Testis (tissue), 2 donors: ENCODE measurements at regions not wholly inside any gene's neighbourhood (a gene's known extent, or its start where the extent isn't known, plus 50 kb on each side); places are given as distances from the start of the nearest gene placed in this dataset.

ENCODE experiments used
- DNase-seq: peaks from one replicate; pipeline ENCODE4 v3.0.0-alpha.2; 2019
- H3K27ac ChIP-seq, 2 donors: fragments of 200-600 bp; sonication (generic); one replicate each; pipeline ENCODE4 v1.5.1; 2019
- H3K27me3 ChIP-seq: fragments of 200-600 bp; sonication (generic); one replicate; pipeline ENCODE4 v1.5.1; 2019
- H3K36me3 ChIP-seq: fragments of 200-600 bp; sonication (generic); one replicate; pipeline ENCODE4 v1.5.1; 2017; ENCODE audit warnings: low read depth; ENCODE audit errors: missing control alignments
- H3K4me1 ChIP-seq: fragments of 200-600 bp; sonication (generic); one replicate; pipeline ENCODE4 v1.5.1; 2019
- H3K4me3 ChIP-seq, 2 donors: fragments of 200-600 bp; sonication (generic); one replicate each; pipeline ENCODE4 v1.5.1; 2017 to 2019
- H3K9me3 ChIP-seq: fragments of 200-600 bp; sonication (generic); one replicate; pipeline ENCODE4 v1.5.1; 2017
- POLR2A ChIP-seq: fragments of 450-650 bp; IDR thresholded peaks from one replicate; pipeline ENCODE4 v1.6.1; 2017; ENCODE audit warnings: antibody characterized with exemption, mild to moderate bottlenecking, moderate library complexity
- WGBS, 2 donors: methylation state at CpG; one replicate each; pipeline ENCODE4 v1.1.5; 2018; 5-methylcytosine and 5-hydroxymethylcytosine counted together
- intact Hi-C: fragments of 100-400 bp; cut with DNase I; formaldehyde crosslinking; loops from one replicate; pipeline ENCODE4 v1.15.1; 2023; ENCODE audit warnings: low total_unique reads
- TF ChIP-seq, protein P1 (sequence below), 3 experiments: fragments of 450-650 bp in 2 of 3; fragments of 200-600 bp in 1 of 3; sonication (generic) in 1 of 3; IDR thresholded peaks; one replicate each; pipeline ENCODE4 v1.5.1; 2016 to 2019; ENCODE audit warnings: antibody characterized with exemption in 3 of 3, mild to moderate bottlenecking in 2 of 3, moderate library complexity in 1 of 3

GRCh38 chr13:26117620-26118019, 65.8 kb upstream of the SHISA2 start:
- Histone ChIP-seq H3K36me3 (no peaks in the 10 kb centered on the region), H3K27me3 (no peaks in the 10 kb centered on the region), H3K4me1 (no peaks in the 10 kb centered on the region), H3K9me3 (no peaks in the 10 kb centered on the region), H3K4me3 (no peak overlapping the region), H3K27ac (no peak overlapping the region)
- intact Hi-C loops: no loop called here
- TF ChIP-seq, protein P1, sequence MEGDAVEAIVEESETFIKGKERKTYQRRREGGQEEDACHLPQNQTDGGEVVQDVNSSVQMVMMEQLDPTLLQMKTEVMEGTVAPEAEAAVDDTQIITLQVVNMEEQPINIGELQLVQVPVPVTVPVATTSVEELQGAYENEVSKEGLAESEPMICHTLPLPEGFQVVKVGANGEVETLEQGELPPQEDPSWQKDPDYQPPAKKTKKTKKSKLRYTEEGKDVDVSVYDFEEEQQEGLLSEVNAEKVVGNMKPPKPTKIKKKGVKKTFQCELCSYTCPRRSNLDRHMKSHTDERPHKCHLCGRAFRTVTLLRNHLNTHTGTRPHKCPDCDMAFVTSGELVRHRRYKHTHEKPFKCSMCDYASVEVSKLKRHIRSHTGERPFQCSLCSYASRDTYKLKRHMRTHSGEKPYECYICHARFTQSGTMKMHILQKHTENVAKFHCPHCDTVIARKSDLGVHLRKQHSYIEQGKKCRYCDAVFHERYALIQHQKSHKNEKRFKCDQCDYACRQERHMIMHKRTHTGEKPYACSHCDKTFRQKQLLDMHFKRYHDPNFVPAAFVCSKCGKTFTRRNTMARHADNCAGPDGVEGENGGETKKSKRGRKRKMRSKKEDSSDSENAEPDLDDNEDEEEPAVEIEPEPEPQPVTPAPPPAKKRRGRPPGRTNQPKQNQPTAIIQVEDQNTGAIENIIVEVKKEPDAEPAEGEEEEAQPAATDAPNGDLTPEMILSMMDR (IDR thresholded peaks at IDR 0.05): no peak
- no peak for TF ChIP-seq POLR2A
- WGBS, 2 donors: 70 to 83% methylated on average over 5 to 6 of the region's 6 CpGs
- no peak for DNase-seq

DNA sequence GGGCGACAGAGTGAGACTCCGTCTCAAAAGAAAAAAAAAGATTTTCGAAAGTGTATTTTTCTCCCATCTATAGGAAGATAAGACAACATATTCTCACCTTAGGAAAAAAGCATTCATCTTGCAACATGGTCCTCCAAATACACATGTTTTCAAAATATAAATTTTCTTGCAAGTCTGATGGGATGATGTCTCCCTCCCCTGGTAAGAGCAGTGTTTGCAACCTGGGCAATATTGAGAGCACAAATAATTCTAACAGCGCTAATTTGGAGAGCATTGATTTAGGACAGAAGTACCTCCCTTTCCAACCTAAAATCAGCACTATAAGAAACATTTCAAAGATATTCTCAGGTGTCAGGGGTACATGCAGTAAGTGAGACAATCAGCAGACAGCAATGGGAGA, 61.0 kb upstream of the SHISA2 start:
- WGBS, 2 donors: 89 to 90% methylated on average over 4 of the region's 4 CpGs
- DNase-seq: no peak
- intact Hi-C loops: no loop called here

GRCh38 chr13:26111797-26112196, 60.0 kb upstream of the SHISA2 start:
- Histone ChIP-seq H3K36me3 (no peaks in the 10 kb centered on the region), H3K4me3 (no peak overlapping the region), H3K4me1 (no peaks in the 10 kb centered on the region), H3K27ac (no peak overlapping the region), H3K9me3 (no peaks in the 10 kb centered on the region), H3K27me3 (no peaks in the 10 kb centered on the region)
- no peak for DNase-seq
- TF ChIP-seq POLR2A: no peak
- TF ChIP-seq, protein P1 (IDR thresholded peaks at IDR 0.05): no peak
- 54% methylated on average over 6 of the region's 6 CpGs for WGBS, 2 donors
- intact Hi-C loops: no loop called here

More for the DNA sequence above, 61.0 kb upstream of the SHISA2 start:
- Histone ChIP-seq H3K4me1 (no peaks in the 10 kb centered on the region), H3K9me3 (no peaks in the 10 kb centered on the region), H3K4me3 (no peak overlapping the region), H3K36me3 (no peaks in the 10 kb centered on the region), H3K27ac (no peak overlapping the region), H3K27me3 (no peaks in the 10 kb centered on the region)
- TF ChIP-seq POLR2A: no peak
- TF ChIP-seq, protein P1 (IDR thresholded peaks at IDR 0.05): peak in 1 of 3 experiments; percentile 19
